Activated T-cell treated with anti-CD3 and anti-CD28 coated beads, Interleukin-2, amount 50 U/mL, for 48 hours (primary cell): ENCODE measurements at regions not wholly inside any gene's neighbourhood (a gene's known extent, or its start where the extent isn't known, plus 50 kb on each side); places are given as distances from the start of the nearest gene placed in this dataset.
"Not testable (repeated sequence)": the region's sequence is repeated elsewhere in the genome, so short reads cannot be mapped to it uniquely, and the experiment has no call there.

Experiments
- DNase-seq, 2 experiments: peaks; one replicate each; pipeline ENCODE4 v3.0.0-alpha.2; 2020

DNA sequence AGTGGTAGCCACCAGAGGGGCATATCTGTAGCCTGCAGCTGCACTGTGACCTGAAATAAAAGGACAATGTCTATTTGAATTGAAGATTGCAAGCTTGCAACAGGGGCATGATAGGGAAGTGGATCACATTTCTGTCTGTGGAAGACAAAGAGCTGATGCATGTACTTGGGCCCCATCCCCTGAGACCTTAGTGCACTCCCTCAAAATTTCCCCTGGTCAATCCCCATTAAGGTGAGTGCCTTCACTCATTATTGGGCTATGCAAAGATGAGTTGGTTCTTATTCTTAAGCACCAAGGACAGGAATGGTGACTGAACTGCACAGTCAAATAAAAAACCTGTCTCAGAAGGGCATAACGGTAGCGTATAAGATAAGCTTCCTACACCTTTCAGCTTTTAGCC, 273.1 kb upstream of the ARSJ start:
- no peak for DNase-seq

DNA sequence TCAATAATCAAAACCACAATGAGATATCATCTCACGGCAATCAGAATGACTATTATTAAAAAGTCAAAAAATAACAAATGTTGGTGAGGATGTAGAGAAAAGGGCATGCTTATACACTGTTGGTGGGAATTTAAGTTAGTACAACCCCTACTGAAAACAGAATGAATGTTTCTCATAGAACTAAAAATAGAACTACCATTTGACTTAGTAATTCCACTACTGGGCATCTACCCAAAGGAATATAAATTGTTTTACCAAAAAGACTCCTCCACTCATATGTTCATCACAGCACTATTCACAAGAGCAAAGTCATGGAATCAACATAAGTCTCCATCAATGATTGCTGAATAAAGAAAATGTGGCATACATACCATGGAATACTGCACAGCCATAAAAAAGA, 278.1 kb upstream of the ARSJ start:
- no peak for DNase-seq

DNA sequence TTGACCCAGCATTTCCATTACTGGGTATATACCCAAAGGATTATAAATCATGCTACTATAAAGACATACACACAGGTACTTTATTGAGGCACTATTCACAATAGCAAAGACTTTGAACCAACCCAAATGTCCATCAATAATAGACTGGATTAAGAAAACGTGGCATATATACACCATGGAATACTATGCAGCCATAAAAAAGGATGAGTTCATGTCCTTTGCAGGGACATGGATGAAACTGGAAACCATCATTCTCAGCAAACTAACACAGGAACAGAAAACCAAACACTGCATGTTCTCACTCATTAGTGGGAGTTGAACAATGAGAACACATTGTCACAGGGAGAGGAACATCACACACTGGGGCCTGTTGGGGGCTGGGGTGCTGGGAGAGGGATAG, 283.0 kb upstream of the ARSJ start:
- DNase-seq = not testable (repeated sequence)

DNA sequence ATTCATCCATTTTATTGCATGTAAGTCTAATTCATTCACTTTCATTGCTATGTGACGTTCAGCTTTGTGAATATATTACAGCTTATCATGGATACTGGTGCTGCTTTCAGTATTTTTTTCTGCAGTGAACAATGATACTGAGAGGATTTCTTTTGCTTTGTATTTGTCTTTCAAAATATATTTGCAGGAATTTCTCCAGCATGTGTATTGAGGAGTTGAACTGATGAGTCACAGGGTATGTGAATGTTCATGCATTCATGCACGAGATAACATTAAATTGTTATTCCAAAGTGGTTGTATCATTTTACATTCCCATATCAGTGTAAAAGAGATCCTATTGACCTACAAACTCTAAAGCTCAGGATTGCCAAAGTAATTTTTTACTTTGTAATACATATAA, 283.8 kb upstream of the ARSJ start:
- no peak for DNase-seq

DNA sequence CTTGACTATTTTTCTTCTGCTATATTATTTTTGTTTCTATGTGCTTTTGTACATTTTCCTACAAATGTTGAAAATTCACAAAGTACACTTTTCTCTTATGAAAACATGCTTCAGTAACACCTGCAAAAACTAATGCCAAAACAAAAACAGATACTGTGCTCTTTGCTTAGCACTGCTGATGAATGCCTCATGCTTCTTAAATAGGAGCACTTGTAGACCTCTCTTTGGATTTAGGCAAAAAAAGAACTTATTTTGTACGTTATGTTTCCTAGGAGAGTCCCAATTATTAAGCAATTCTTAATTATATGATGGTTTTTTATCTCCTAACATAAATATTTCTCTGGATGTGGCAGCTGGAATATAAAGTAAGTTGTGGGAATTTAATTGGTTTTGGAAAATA, 285.0 kb upstream of the ARSJ start:
- no peak for DNase-seq

DNA sequence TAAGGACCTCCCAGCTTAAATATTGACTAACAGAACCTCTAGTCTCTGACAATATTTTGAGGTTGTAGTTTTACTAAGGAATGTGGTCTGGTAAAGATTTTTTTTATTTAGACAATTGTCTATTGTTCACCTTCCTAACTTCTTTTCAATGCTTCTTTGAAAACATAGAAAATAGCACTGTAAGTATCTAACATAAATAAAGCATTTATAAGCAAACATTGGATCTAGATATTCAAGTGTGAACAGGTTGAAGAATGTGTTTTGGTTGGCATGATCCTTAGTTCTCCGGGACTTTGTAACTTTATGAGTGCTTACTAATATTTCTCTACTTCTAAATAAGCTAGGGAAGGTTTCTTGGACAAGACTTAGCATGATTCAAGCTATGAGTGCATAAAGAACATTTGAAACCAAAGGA, 285.4 kb upstream of the ARSJ start:
- DNase-seq = no peak

DNA sequence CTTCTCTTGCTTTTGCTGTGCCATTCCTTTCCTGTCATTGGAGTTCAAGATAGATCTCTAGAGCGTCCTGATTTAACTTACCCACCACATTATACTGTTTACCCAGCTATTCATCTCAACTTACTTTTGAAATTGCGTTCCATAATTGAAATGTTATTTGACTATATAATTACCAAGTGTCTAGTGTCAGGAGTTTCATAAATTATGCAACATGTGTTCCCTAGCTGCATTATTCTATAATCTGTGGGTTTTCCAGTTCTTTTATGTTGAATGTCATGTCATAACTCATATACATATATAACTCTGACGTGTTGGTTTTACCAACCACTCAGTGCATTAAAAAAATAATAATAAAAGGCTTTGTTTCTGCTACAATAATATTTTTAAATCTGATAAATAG, 285.9 kb upstream of the ARSJ start:
- DNase-seq = no peak

DNA sequence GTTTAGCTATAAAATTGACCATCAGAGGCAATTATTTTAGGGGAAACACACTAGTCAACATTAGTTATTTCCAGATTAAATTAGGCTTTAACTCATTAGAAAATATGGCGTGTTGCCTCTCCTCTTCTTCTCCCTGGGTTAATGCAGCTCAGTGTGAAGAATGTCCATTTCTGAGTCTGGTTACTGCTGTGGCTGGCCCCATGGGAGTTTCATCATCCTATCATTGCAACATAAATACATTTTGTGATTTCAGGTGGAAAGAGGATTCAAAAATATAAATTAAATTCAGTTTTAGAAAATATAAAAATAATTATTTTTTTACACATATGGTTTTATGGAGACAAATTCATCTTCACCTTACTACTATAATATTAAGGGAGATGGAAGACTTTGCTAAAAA, 288.5 kb upstream of the ARSJ start:
- no peak for DNase-seq

DNA sequence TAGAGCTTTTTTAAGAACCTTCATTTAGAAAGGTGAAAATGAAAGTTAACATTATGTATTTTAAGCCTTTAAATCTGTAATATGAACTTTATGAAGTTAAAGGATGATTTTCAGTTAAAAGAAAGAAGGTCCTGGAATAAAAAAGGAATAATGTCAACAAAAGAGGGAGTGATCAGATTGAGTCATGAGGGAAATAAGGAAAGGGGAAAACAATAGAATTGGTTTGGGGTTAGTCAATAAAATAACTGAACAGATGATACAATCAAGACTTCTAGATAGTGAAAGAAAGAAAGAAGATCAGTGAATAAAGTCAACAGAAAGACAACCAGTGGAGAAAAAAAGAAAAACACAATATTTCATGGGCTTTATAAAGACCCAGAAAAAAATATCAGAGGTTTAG, 291.6 kb upstream of the ARSJ start:
- no peak for DNase-seq

DNA sequence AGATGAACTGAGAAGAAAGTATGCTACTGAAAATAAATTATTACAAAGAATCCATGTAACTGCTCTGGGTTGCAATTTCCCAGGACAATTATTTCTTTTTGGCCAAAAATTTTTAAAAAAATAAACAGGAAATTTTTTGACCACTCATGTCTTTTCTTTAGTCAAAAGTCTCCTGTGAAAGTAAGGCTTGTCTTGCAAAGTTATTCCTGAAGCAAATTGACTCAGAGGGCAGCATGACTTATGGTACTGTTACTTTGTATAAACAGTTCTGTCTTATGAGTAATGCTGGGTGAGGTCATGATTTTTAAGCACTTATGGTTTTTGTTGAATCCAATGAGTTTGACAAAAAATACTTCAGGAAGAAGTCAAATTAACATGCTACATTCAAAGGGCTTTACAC, 292.8 kb upstream of the ARSJ start:
- no peak for DNase-seq

DNA sequence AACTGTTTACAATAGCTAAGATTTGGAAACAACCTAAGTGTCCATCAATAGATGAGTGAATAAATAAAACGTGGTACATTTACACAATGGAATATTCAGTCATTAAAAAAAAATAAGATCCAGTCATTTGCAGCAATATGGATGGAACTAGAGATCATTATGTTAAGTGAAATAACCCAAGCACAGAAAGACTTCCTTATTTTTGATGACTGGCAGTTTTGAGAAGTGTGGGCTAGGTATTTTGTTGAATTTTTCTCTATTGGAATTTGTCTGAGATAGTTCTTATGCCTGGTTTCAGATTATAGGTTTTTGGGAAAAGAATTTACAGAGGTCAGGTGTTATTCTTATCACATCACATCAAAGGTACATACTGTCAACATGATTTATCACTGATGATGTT, 293.8 kb upstream of the ARSJ start:
- DNase-seq = no peak

DNA sequence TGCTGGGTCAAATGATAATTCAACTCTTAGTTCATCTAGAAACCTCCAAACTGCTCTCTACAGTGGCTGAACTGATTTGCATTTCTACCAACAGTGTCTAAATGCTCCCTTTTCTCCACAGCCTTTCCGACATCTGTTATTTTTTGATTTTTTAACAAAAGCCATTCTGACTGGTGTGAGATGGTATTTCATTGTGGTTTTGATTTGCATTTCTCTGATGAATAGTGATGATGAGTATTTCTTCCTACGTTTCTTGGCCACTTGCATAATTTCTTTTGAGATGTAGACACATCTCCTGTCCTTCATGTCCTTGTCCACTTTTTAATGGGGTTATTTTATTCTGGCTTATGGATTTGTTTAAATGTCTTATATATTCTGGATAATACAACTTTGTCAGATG, 298.2 kb upstream of the ARSJ start:
- no peak for DNase-seq

DNA sequence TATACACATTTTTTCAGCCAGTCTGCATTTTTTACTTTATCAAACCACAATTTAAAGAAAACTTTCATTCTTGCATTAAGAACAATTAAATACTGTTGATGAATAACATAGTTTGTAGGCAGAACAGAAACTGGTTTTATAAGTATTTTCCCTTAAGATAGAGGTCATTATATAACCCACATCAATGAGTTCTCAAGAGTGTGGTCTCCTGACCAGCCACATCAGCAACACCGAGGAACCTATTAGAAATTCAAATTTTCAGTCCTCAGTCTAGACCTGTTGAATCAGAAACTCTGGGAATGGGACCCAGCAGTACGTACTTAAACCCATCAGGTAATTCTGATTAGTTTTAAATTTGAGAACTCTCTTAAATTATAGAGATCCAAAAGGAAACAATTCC, 299.6 kb upstream of the ARSJ start:
- no peak for DNase-seq

DNA sequence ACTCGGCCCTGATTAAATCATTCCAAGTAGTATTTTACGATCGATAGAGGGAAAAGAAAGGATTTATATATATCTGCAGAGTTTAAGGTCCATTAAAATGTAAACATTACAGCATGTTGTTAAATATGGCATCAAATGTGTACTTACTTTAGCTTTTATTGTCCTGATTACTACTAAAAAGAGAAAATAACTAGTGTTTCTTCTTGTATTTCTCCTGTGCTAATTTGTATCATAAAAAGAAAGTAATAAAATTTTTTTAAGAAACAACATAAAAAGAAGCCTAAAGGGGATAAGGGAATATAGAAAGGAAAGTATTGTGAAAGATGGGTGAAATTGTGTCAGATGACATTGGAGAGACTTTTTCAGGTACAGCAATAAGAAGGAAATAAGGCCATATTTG, 300.3 kb upstream of the ARSJ start:
- DNase-seq = no peak

DNA sequence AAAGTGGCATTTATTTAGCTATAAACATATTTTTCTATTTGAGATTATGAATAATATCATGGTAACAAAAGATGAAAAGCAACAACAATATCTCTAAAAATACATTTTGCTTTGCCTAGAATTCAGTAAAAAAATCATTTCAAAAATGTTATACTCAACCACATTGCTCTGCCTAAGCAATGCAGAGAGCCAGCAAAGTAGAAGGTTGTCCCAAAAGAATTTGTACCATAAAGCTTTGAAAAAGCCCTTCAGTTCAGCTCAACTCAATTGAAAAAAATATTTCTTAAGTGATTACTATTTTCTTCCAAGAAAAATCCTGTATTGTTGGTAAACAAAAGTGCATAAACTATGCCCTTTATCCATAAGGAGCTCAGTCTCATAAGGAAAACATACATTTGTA, 301.2 kb upstream of the ARSJ start:
- no peak for DNase-seq

DNA sequence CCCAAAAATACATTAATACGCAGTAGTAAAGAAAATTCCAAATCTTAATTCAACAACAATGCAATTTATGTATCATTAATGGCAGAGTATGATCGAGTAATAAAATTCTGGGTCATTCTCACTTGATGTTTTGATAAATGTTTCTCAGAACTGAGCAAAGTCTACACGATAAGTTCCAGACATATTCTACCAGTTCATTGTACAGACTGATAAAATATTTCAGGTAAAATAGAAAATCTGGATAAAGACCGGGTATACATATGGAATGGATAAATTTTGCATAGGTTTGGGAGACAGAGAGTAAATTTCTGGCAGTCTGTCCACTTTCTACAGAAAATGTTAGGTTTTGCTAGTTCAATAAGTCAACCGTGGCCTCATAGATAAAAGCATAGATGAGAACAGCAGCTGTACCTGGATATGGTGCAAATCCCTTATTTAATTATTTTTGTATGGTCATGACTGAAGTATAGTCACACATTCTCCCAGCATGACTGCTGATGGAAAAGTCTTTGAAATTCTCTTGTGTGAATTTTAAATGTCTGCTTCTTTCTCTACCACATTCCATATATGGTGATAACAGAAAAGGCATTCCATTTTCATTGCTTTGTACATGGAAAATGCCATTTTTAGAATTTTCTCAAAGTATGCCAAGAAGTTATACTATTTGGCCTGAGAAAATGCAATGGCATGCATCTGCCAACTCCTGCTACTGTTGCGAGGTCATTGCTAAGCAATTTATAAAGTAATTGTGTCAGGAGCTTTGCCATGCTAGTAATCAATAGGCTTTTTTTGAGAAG, 301.9 kb upstream of the ARSJ start:
- DNase-seq = no peak

DNA sequence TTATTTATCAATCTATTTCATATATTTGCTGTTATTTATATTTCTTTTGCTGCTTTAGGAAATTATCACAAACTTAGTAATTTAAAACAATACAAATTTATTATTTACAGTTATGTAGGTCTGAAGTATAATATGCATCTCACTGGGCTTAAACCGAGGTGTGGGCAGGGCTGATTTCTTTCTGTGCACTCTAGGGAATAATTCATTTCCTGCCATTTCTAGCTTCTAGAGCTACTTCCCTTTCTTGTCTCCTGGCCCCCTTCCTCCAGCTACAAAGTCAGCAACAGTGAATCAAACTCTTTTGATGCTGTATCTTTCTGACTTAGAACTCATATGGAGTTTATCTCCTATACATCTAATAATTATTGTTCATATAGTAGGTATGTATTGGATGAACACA, 303.5 kb upstream of the ARSJ start:
- no peak for DNase-seq

DNA sequence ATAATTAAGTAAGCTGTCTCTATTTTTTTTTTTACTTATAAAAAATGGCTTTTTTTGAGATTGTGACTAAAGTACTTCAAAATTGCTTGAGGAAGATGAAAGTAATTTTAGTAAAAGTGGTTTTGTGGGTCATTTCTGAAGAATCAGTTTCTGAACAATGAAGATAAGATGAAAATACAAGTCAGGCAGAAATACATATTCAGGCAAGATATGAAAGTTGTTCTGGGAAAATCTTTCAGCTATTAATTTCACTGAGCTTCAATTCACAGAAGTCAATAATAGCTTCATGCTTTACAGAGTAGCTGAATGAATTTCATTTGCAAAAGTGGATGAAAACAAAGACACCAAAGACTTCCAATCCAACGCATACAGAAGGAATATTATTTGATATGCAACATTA, 305.2 kb upstream of the ARSJ start:
- no peak for DNase-seq

DNA sequence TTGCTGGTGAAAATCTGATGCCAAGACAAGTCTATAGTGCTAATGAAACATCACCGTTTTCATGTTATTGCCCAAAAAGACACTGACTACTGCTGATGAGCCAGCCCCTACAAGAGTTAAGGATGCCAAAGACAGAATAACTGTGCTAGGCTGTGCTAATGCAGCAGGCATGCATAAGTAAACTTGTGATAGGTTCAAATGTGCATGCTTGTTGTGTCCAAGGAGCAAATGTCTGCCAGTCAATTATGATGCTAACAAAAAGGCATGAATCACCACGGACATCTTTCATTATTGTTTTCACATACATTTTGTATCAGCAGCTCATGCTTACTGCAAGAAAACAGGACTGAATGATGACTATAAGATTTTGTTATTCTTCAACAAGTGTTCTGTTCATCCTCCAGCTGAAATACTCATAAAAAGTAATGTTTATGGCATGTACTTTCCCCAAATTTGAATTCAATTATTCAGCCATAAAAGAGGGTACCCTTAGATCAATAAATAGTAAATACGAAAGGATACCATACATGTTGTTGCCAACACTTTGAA, 306.9 kb upstream of the ARSJ start:
- DNase-seq = no peak

DNA sequence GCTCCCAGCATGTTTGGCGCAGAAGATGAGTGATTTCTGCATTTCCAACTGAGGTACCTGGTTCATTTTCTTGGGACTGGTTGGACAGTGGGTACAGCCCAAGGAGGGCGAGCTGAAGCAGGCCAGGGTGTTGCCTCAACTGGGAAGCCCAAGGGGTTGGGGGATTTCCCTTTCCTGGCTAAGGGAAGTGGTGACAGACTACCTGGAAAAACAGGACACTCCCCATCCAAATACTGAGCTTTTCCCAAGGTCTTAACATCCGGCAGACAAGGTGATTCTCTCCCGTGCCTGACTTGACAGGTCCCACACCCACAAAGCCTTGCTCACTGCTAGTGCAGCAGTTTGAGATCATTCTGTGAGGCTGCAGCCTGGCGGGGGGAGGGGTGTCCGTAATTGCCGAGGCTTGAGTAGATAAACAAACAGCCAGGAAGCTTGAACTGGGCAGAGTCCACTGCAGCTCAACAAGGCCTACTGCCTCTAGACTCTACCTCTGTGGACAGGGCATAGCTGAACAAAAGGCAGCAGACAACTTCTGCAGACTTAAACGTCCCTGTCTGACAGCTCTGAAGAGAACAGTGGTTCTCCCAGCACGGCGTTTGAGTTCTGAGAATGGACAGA, 307.7 kb upstream of the ARSJ start:
- DNase-seq = no peak

DNA sequence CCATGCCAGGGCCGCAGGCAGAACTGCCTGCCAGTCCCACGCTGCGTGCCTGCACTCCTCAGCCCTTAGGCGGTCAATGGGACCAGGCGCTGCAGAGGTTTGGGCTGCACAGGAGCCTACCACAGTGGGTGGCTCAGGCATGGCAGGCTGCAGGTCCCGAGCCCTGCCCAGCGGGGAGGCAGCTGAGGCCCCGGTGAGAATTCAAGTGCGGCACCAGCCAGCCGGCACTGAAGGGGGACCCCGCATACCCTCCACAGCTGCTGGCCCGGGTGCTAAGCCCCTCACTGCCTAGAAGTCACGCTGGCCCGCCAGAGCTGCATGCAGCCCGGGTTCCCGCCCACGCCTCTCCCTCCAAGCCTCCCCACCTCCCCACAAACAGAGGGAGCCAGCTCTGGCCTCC, 302.5 kb upstream of the UGT8 start:
- no peak for DNase-seq

DNA sequence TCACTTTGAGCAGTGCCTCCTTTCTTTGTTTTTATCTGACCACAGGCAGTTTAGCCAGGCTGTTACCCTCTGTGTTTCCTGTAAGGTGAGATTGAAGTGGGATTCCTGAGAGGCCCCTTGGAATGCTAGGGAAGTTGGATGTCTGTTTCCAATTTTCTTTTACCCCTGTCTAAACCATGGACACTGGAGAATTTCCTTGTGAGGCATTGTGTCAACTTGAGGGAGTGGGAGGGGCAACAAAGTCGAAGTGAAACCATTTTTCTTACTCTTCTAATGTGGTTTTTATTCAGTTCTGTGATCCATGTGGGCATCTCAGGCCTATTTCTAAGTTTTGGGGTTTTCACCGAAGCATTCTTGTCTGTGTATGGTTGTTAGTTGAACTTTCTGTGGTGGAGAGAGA, 296.1 kb upstream of the UGT8 start:
- no peak for DNase-seq

DNA sequence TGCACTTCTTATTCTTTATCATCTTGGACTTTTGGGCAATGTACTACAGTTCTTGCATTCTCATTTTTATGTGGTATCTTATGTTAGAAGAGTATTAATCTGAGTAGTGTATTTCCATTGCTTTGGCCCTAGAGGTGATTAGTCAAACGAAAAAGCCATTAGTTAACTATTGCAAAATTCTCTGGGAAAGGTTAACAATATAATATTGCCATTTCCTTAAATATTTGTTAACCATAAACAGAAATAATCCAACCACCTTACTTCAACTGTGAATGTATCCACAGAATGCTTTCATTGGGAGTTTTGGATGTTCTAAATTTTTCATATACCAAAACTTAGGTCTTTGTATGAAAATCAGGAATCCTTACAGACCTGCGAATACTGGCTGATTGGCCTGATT, 294.6 kb upstream of the UGT8 start:
- no peak for DNase-seq

DNA sequence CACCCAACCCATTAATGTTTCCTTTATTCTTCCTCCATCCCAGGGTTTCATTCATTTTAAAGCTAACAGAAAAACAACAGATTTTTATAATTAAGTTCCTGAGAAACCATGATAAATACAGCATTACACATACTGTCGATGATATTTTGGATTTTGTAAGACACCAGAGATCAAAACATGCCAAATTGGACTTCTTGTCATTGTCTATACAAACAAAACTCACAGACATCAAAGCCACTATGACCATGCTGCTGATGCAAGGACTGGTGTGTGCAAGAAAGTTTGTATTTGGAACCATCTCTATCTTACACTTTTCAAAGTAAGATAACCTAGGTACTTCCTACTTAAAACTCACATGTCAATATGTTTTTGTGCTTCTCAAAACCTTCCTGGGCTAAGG, 294.0 kb upstream of the UGT8 start:
- DNase-seq = no peak

DNA sequence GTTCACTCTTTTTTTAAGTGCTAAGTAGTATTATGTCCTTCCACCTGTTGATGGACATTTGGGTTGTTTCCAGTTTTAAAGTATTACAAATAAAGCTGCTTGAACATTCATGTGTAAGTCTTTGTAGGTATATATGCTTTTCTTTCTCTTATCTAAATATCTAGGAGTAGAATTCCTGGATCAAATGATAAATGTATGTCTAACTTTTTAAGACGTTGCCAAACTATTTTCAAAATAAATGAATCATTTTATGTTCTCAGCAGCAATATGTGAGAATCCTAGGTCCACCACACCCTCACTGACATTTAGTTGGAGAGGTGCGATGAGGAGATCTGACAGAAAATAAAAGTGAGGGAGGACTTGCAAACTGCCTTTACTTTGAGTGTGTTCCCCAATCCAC, 291.7 kb upstream of the UGT8 start:
- DNase-seq = no peak
